Right ventricle myocardium superior (tissue), 1 donor: ENCODE measurements at regions not wholly inside any gene's neighbourhood (a gene's known extent, or its start where the extent isn't known, plus 50 kb on each side); places are given as distances from the start of the nearest gene placed in this dataset.
A peak's percentile ranks its signal among the peaks of the same experiment; 100 is the strongest.

Experiments used
- ATAC-seq: fragments of 200-7000 bp; cut with Tn5 transposase; one replicate; pipeline ENCODE4 v1.9.1; 2020; ENCODE audit warnings: mild to moderate bottlenecking; ENCODE audit not compliant: poor library complexity
- DNase-seq: peaks from one replicate; pipeline ENCODE4 v3.0.0-alpha.2; 2020
- intact Hi-C: fragments of 100-400 bp; cut with DNase I; formaldehyde crosslinking; loops from one replicate; pipeline ENCODE4 v1.11.2; 2022
- donor health status: DM: no; HTN: yes; CAD: no; lungs with severe emphysema.

GRCh38 chr9:134500931-134501760, 140.5 kb upstream of the COL5A1 start:
- intact Hi-C loops, result no loop called here
- DNase-seq, result no peak
- ATAC-seq, result no peak

GRCh38 chr9:134501761-134502265, 139.8 kb upstream of the COL5A1 start:
- no peak for DNase-seq
- intact Hi-C loops, result no loop called here
- ATAC-seq, result no peak

DNA sequence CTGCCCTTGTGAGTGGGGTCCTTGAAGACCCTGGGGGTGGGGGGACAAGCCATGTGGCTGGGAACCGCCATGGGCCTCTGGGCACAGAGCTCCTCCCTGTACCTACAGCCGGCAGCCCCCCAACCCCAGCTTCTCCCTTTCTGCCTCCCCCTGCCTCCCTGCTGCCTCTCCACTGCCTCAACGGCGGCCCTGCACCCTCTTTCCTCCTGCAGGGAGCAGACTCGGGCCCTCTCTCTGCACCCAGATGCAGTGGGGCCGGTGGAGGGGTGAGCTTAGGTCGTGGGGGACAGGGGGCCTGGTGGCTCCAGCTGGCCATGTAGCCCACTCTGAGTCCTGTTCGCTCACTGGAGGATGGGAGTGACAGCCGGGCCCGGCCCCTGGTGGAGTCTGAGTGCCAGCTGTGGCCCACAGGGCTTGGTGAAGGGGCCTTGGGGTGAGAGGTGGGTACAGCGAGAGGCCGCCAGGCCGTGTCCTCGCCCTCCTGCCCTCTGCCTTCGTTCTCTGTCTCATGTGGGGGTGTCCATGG, 139.3 kb upstream of the COL5A1 start:
- intact Hi-C loops, result no loop called here
- DNase-seq (no peak), ATAC-seq (no peak)

- peak; percentile 86 for DNase-seq
- peak; percentile 98 for ATAC-seq
- intact Hi-C loops, result no loop called here
Measured at GRCh38 chr9:134502809-134503211, 138.8 kb upstream of the COL5A1 start.

GRCh38 chr9:134503301-134504105, 138.1 kb upstream of the COL5A1 start:
- ATAC-seq, result peak; percentile 16
- intact Hi-C loops, result no loop called here
- DNase-seq, result no peak

DNA sequence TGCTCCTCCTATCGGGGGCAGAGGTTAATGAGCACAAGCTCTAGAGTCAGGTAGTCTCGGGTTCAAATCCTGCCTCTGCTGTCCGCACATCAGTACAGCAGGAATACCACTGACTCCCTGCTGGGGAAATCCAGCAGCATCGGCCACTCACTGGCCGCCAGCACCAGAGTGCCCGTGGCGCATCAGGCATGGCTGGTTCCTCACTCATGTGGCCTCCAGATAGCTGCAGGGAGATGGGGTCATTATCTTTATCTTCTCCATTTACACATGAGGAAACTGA, 137.6 kb upstream of the COL5A1 start:
- intact Hi-C loops, result no loop called here
- DNase-seq (no peak), ATAC-seq (no peak)

- no peak for ATAC-seq
- intact Hi-C loops, result no loop called here
- no peak for DNase-seq
Measured at GRCh38 chr9:134505032-134505431, 136.6 kb upstream of the COL5A1 start.

DNA sequence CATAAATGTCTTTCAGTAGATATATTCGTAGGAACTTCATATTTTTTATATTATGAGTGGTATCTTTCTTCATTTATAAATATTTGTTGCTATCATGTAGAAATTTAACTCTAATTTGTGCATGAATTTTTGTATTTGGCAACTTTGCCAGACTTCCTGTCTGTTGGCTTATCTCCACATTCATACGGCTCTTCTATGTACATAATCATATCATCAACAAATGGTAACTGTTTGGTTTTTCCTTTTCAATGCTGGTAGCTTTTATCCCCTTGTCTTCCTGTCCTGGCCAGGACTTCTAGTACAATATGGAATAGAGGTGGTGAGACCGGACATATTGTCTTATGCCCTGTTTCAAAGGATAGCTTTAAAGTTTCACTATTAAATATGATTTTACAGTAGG, 132.3 kb upstream of the COL5A1 start:
- ATAC-seq (no peak), DNase-seq (no peak)
- intact Hi-C loops, result no loop called here

DNA sequence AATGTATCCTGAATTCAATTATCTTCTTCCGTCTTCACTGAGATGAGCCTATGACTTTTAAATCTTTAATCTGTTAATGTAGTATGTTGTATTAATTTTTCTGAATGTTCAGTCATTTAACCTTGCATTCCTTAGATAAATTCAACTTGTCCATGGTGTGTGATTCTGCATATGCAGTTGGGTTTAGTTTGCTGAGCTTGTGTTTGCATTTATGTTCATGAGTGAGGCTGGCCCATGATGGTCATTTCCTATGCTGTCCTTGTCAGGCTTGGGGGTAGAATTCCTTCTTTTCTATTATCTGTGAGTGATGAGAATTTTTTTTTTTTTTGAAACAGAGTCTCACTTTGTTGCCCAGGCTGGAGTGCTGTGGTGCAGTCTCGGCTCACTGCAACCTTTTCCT, 131.8 kb upstream of the COL5A1 start:
- ATAC-seq (no peak), DNase-seq (no peak)
- intact Hi-C loops, result no loop called here

DNA sequence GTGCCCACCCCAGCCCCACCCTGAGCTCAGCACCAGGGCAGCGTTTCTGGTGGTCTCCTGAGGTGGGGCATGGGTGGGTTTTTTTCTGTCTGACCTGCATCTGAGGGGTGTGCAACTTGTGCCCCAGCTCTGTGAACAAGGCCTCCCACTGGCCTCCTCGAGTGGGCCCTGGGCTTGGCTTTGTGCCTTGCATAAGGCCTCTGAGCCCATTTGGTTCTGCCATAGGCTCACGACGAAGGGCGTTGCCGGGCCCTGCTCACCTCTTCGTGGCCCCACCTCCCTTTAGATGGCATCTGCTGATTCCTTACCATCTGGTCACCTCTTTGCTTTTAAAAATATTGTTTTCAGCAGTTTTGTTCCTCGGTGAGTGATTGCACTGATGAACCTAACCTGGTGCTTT, 127.1 kb upstream of the COL5A1 start:
- ATAC-seq (no peak), DNase-seq (no peak)
- intact Hi-C loops, result no loop called here

DNA sequence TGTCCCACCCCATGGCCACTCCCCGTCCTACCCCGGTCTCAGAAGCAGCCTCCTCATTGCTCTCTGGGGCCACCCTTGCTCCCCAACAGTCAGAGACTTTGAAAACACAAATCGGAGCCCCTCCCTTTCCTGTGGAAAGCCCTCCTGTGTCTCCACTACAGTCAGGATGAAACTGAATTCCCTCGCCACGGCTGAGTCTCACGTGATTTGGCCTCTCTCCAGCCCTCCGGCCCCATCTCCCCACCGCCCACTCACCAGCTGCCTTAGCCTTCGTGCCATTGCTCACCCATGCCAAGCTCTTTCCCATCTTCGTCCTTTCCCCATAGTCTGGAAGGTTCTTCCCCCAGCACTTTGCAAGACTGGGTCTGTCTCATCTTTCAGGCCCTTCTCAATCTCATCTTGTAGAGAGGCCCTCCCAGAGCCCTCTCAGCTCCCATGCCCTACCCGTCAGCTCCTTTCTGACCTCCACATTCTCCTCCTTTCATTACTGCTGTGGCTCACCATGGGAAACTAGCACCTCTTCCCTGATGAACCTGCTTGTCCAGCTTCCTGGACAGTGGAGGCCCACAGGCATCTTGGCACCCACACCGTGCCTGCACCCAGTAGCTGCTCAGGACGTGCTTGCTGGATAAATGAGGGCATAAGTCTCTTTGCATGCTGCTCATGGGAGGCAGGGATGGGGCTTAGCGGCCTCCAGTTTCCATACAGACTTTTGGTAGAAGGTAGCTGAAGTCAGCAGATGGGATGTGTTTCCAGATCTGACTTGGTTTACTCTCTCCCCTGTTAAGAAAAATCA, 126.4 kb upstream of the COL5A1 start:
- intact Hi-C loops, result no loop called here
- DNase-seq (no peak), ATAC-seq (no peak)

DNA sequence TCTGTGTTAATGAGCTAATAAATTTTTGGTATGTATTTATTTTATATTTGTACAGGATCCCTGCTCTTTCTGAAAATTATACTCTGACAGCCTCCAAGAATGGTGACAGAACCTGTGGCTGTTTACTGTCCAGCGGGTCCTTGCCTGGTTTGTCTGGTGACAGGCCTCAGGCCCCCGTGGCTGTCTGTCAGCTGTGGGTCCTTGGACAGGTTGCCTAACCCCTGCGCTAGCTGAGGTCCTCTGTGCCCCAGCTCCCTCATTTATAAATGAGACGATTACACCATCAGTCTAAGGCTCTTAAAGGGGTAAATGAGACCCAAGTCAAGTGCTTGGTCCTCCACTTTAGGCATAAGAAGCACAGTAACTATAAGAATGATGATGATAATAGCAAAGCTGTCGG, 125.1 kb upstream of the COL5A1 start:
- no peak for DNase-seq
- ATAC-seq, result no peak
- intact Hi-C loops, result no loop called here

DNA sequence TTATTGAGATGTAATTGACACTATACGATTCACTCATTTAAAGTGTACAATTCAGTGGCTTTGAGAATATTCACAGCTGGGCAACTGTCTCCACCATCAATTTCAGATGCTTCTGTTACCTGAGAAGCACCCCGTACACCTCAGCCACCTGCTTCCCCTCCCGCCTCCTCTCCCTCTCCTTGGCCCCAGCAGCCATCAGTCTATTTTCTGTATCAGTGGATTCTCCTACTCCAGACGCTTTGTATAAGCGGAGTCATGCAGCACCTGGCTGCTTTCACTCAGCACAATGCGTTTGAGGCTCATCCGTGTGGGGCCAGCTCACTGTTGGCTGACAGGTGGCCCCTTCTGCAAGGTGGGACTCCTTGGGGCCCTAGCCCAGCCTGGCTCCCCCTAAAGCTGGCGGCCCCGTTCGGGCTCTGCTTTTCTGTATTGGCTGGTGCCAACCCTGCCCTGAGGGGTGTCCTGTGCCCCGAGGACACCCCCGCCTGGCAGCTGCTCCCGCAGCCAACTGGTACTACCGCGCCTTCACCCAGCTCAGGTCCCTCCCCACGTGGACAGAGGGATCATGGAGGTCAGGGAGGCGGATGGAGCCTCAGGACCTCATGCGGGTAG, 124.4 kb upstream of the COL5A1 start:
- intact Hi-C loops, result no loop called here
- no peak for ATAC-seq
- DNase-seq, result no peak

GRCh38 chr9:134518004-134518606, 123.5 kb upstream of the COL5A1 start:
- DNase-seq (peak; percentile 73), ATAC-seq (peak; percentile 60)
- intact Hi-C loops, result no loop called here

DNA sequence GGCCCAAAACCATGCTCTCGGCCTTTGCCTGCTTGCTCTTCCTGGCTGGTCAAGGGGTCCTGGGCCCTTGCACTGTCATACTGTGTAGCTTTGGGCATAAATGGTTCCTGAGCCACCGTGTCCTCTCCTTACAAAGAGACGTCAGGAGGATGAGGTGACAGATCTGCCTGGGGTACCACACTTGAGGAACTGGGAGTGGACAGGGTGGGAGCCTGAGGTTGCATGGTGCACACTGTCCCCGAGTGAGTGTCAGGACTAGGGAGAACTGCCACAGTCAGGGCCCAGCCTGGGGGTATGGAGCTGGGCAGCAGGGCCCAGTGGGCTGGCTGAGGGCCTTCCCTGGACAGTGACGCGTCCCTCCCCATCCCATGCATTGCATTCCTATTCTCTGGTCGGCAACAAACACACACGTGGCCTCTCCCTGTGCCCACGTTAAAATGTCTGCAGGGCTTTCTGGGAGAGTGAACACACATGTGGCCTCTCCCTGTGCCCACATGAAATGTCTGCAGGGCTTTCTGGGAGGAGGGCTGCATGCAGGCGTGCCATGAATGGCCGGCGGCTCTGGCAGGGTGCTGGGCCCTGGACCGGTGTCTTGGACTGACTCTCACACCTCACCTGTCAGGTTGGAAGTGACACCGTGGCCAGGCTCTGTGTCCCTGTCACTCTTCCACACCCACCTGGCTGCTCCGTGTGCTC, 122.1 kb upstream of the COL5A1 start:
- ATAC-seq, result no peak
- no peak for DNase-seq
- intact Hi-C loops, result no loop called here

DNA sequence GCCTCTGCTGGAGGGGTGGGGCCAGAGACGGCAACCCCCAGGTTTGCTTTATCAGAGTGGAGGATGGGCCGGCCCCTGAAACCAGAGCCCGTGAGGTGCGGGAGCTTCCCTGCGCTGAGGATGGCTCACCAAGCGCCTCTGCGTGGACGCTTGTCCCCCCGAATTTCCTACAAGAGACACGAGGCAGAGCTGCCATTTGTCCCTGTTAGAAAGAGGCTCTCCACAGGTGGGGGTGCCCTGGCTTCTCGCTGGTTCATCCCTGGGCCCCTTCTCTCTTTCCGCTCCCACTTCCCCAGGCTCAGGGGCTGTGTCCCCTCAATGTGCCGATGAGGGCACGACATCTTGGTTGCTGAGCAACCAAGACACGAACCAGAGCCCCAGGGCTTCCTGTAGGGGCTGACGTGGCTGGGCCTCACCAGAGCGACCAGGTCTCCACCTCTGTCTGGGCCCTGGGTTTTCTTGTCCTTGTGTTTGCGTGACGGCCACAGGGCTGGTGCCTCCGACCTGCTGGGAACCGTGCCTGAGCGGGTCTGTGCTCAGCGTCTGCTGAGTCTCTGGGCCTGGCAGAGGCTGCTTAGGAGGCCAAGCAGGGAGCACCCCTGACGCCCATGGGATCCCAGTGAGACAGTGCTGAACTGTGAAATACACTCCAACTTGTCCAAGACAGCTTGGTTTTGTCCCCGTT, 119.6 kb upstream of the COL5A1 start:
- DNase-seq (no peak), ATAC-seq (no peak)
- intact Hi-C loops, result no loop called here

DNA sequence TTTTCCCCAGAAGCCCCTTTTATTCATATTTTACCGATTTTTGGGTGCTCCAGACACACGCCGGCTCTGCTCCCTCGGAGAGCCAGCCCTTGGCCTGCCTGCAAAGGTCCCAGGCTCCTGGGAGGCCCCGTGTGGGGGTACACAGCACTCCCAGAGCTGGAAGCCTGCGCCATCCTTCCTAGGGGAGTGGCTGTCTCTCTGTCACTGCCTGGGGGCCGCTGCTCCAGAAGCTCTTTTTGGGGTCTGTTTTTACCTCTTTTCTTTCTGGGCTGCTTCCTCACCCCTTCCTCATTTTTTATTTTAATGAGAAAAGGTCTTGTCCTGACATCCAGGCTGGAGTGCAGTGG, 119.1 kb upstream of the COL5A1 start:
- no peak for DNase-seq
- intact Hi-C loops, result no loop called here
- ATAC-seq, result no peak
